Adrenal gland (tissue), 9 donors: ENCODE measurements at regions not wholly inside any gene's neighbourhood (a gene's known extent, or its start where the extent isn't known, plus 50 kb on each side); places are given as distances from the start of the nearest gene placed in this dataset.

Experiments
- DNase-seq, 7 donors: peaks; one replicate each; pipeline ENCODE4 v3.0.0-alpha.2; 2019 to 2020
- H3K27ac ChIP-seq, 5 donors: fragments of 200-600 bp; sonication (generic) in 4 of 5; 1 replicate in 3 of 5; 2 replicates in 2 of 5; pipeline versions ENCODE4 v1.5.1 to v1.8.0; 2016 to 2020; ENCODE audit warnings: mild to moderate bottlenecking in 1 of 5
- H3K27me3 ChIP-seq: fragments of 200-600 bp; 2 replicates; pipeline ENCODE4 v1.8.0; 2021
- H3K36me3 ChIP-seq, 2 donors: fragments of 200-600 bp; replicated peaks in 1 of 2; 1 replicate in 1 of 2; 2 replicates in 1 of 2; pipeline versions ENCODE4 v1.5.1 to v1.8.0; 2018 to 2022
- H3K4me1 ChIP-seq, 2 donors: fragments of 200-600 bp; replicated peaks in 1 of 2; 1 replicate in 1 of 2; 2 replicates in 1 of 2; pipeline versions ENCODE4 v1.5.1 to v1.8.0; 2018 to 2021
- H3K4me3 ChIP-seq, 4 donors: fragments of 200-600 bp; sonication (generic) in 3 of 4; one replicate each; pipeline ENCODE4 v1.5.1; 2016 to 2018
- H3K9me3 ChIP-seq, 3 donors: fragments of 200-600 bp; sonication (generic) in 1 of 3; replicated peaks in 1 of 3; 1 replicate in 2 of 3; 2 replicates in 1 of 3; pipeline versions ENCODE4 v1.5.1 to v1.8.0; 2016 to 2021
- POLR2A ChIP-seq, 2 donors: fragments of 450-650 bp; IDR thresholded peaks; one replicate each; pipeline ENCODE4 v1.6.1; 2017; ENCODE audit warnings: antibody characterized with exemption in 2 of 2, mild to moderate bottlenecking in 2 of 2, moderate library complexity in 1 of 2
- WGBS, 4 donors: extraction: QIAGEN DNeasy Blood & Tissue Kit in 2 of 4; methylation state at CpG; one replicate each; pipeline versions ENCODE4 v1.1.5 to v1.1.7; 2013 to 2017; 5-methylcytosine and 5-hydroxymethylcytosine counted together
- intact Hi-C, 2 donors: fragments of 100-400 bp; cut with DNase I; formaldehyde crosslinking; loops; one replicate each; pipeline versions ENCODE4 v1.14.1 to v1.15.0; 2022 to 2023
- TF ChIP-seq, protein P1 (sequence below), 6 experiments: fragments of 450-650 bp in 4 of 6; fragments of 200-600 bp in 2 of 6; sonication (generic) in 1 of 6; IDR thresholded peaks; 1 replicate in 5 of 6; 2 replicates in 1 of 6; pipeline versions ENCODE4 v1.5.1 to v1.8.0; 2016 to 2021; ENCODE audit warnings: antibody characterized with exemption in 6 of 6, mild to moderate bottlenecking in 2 of 6, moderate library complexity in 1 of 6
- donor health status: healthy with polysubstance abuse.
- donor health status: Bipolar disorder and iron deficiency.
- donor health status: DM: yes; HTN: yes; CAD: no.
- donor health status: DM: no; HTN: no; CAD: no.
- donor health status: DM: no; HTN: no; CAD: no.

DNA sequence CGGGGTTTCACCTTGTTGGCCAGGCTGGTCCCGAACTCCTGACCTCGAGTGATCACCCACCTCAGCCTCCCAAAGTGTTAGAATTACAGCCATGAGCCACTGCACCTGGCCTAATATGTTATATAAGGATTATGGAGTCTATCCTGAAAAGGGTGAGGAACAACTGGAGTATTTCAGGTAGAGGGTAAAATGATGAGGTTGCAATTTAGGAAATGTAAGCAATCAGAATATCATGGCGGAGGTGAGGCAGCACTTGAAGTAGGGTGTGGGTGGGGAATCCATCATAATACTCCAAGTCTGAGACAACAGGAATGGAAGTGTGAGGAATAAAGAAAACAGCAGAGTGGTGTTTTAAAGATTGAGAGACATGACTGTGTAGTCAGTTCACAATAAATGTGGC is 582.2 kb downstream of the FGF9 start:
- WGBS, 4 donors = 93 to 98% (median 96%) methylated on average over 4 of the region's 4 CpGs
- H3K4me3 ChIP-seq = no peak overlapping the region
- intact Hi-C loops = no loop called here
- H3K9me3 ChIP-seq = no peaks in the 10 kb centered on the region
- DNase-seq = no peak
- TF ChIP-seq, protein P1, sequence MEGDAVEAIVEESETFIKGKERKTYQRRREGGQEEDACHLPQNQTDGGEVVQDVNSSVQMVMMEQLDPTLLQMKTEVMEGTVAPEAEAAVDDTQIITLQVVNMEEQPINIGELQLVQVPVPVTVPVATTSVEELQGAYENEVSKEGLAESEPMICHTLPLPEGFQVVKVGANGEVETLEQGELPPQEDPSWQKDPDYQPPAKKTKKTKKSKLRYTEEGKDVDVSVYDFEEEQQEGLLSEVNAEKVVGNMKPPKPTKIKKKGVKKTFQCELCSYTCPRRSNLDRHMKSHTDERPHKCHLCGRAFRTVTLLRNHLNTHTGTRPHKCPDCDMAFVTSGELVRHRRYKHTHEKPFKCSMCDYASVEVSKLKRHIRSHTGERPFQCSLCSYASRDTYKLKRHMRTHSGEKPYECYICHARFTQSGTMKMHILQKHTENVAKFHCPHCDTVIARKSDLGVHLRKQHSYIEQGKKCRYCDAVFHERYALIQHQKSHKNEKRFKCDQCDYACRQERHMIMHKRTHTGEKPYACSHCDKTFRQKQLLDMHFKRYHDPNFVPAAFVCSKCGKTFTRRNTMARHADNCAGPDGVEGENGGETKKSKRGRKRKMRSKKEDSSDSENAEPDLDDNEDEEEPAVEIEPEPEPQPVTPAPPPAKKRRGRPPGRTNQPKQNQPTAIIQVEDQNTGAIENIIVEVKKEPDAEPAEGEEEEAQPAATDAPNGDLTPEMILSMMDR (IDR thresholded peaks at IDR 0.05) = no peak
- TF ChIP-seq POLR2A (IDR thresholded peaks at IDR 0.05) = no peak
- no peak overlapping the region for H3K27ac ChIP-seq
- H3K27me3 ChIP-seq = no peaks in the 10 kb centered on the region
- no peaks in the 10 kb centered on the region for H3K36me3 ChIP-seq
- H3K4me1 ChIP-seq = no peaks in the 10 kb centered on the region

DNA sequence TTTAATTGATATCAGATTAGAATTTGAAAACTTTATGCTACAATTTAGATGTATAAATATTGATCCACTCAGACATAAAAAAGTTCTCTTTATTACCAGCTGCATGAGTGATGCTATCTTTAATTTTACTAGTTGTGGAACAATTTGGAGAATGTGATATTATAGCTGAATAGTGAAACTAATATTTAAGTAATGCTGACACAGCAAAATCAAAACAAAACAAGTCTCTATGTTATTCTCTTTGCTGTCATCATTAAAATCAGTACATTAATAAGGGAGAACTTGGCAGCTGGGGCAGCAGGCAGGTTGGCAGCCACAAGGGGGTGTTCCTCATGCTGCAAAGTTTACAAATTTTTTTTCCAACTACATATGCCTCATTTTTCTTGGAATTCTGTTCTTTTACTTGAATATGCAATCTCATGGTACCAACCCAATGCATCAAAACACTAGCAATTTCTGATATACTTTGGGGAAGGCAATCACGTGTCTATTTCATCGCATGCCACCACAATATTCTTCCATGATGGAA is 585.3 kb downstream of the FGF9 start:
- Histone ChIP-seq H3K9me3 (no peaks in the 10 kb centered on the region), H3K27ac (no peak overlapping the region), H3K27me3 (no peaks in the 10 kb centered on the region), H3K36me3 (no peaks in the 10 kb centered on the region), H3K4me3 (no peak overlapping the region), H3K4me1 (no peaks in the 10 kb centered on the region)
- DNase-seq = no peak
- no peak for TF ChIP-seq POLR2A (IDR thresholded peaks at IDR 0.05)
- TF ChIP-seq, protein P1 (IDR thresholded peaks at IDR 0.05) = peak in 5 of 6 experiments; percentile 6 to 34 (median 23)
- WGBS, 4 donors = 90 to 94% (median 92%) methylated on average over 2 of the region's 2 CpGs
- intact Hi-C loops = no loop called here

DNA sequence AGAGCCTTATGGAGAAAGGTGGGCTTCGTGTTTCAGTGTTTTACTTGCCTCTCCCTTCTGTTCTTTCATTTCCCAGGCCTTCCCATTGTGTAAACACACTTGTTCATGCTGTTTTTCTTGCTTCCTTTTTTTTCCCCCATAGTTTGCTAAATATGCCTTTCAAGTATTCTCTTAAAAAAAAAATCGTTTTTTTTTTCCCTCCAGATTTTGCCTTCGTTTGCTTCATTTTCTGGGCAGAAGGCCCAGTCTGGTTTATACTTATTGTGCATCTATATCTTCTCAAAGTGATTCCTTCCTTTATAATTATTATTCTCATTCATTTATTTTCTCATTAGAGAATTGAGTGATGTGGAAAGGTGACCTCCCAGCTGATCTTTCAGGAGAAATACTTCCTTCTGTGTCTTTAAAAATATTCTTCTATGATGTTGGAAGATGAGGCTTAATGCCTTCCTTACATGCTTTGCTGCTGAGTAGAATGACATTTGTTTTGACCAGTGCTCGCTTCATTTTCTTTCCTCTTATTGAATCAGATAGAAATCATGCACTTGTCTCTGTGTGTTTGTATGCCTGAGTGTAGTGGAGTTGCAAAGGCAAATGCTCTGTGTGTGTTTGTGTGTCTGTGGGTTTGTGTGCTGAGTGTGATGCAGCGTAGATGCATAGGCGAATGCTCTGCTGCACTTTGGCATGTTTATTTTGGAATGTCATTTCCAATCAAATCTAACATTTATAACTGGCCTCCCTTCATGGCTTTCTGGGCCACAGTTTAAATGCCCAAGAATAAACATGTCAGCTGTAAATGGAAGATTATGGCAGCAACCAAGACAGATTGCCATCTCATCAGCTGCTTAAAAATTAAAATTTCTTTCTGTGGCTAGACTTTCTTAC is 591.4 kb downstream of the FGF9 start:
- H3K4me3 ChIP-seq = no peak overlapping the region
- no peak for DNase-seq
- intact Hi-C loops = no loop called here
- no peak overlapping the region for H3K27ac ChIP-seq
- no peaks in the 10 kb centered on the region for H3K9me3 ChIP-seq
- no peaks in the 10 kb centered on the region for H3K27me3 ChIP-seq
- TF ChIP-seq POLR2A (IDR thresholded peaks at IDR 0.05) = no peak
- TF ChIP-seq, protein P1 (IDR thresholded peaks at IDR 0.05) = no peak
- no peaks in the 10 kb centered on the region for H3K4me1 ChIP-seq
- no peaks in the 10 kb centered on the region for H3K36me3 ChIP-seq
- WGBS, 4 donors = 60 to 68% (median 66%) methylated on average over 6 of the region's 6 CpGs

DNA sequence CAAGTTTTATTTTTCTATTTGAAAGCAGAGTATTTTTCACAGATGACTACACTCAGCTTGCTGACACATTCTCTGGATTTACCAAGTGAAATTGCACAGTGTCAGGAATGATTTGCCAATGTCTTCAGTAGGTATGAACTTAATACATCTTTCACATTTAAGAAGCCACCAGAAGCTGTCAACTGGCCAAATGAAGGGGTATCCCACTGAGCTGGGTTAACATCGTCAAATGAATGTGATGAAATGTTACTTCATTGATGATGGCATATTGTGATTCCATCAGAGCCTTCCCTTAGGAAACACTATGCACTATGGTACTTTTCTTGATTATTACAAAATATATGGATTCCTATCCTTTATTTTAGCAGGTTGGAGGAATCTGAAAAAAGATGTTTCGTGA is 592.3 kb downstream of the FGF9 start:
- TF ChIP-seq, protein P1 (IDR thresholded peaks at IDR 0.05) = no peak
- TF ChIP-seq POLR2A (IDR thresholded peaks at IDR 0.05) = no peak
- intact Hi-C loops = no loop called here
- no peak for DNase-seq
- H3K27ac ChIP-seq = no peak overlapping the region
- no peaks in the 10 kb centered on the region for H3K27me3 ChIP-seq
- 86 to 95% (median 92%) methylated on average over 2 of the region's 2 CpGs for WGBS, 4 donors
- no peaks in the 10 kb centered on the region for H3K36me3 ChIP-seq
- H3K4me1 ChIP-seq = no peaks in the 10 kb centered on the region
- H3K9me3 ChIP-seq = no peaks in the 10 kb centered on the region
- no peak overlapping the region for H3K4me3 ChIP-seq
